HG03432 (cell line): ENCODE measurements at regions not wholly inside any gene's neighbourhood (a gene's known extent, or its start where the extent isn't known, plus 50 kb on each side); places are given as distances from the start of the nearest gene placed in this dataset.

ENCODE experiments used
- ATAC-seq: cut with Tn5 transposase; IDR thresholded peaks from one replicate; pipeline ENCODE4 v1.9.1; 2021; ENCODE audit warnings: mild to moderate bottlenecking, moderate library complexity; ENCODE audit not compliant: unreplicated experiment

GRCh38 chr13:103194871-103195270 lies 128.7 kb upstream of the SLC10A2 start:
- no peak for ATAC-seq

- no peak for ATAC-seq
These were observed 126.4 kb upstream of the SLC10A2 start for GRCh38 chr13:103192511-103193135.

- ATAC-seq, result no peak
These were observed 124.6 kb upstream of the SLC10A2 start for GRCh38 chr13:103190841-103191240.

- peak; percentile 59 for ATAC-seq
These were observed 122.6 kb upstream of the SLC10A2 start for GRCh38 chr13:103188713-103189326.

- ATAC-seq, result no peak
These were observed 121.5 kb upstream of the SLC10A2 start for GRCh38 chr13:103187721-103188156.

GRCh38 chr13:103184413-103184812 lies 118.2 kb upstream of the SLC10A2 start:
- ATAC-seq, result peak; percentile 58

- peak; percentile 53 for ATAC-seq
These were observed 113.0 kb upstream of the SLC10A2 start for GRCh38 chr13:103178986-103179943.

GRCh38 chr13:103174966-103175365 lies 108.7 kb upstream of the SLC10A2 start:
- no peak for ATAC-seq

- no peak for ATAC-seq
These were observed 102.8 kb upstream of the SLC10A2 start for GRCh38 chr13:103168901-103169508.

- no peak for ATAC-seq
These were observed 98.0 kb upstream of the SLC10A2 start for GRCh38 chr13:103164251-103164650.

- no peak for ATAC-seq
These were observed 95.3 kb upstream of the SLC10A2 start for GRCh38 chr13:103161476-103161875.

GRCh38 chr13:103157434-103158145 lies 91.4 kb upstream of the SLC10A2 start:
- no peak for ATAC-seq

- no peak for ATAC-seq
These were observed 90.8 kb upstream of the SLC10A2 start for GRCh38 chr13:103157016-103157415.

GRCh38 chr13:103156346-103156998 lies 90.3 kb upstream of the SLC10A2 start:
- ATAC-seq, result no peak

- no peak for ATAC-seq
These were observed 87.2 kb upstream of the SLC10A2 start for GRCh38 chr13:103153466-103153865.

- ATAC-seq, result no peak
These were observed 81.7 kb upstream of the SLC10A2 start for GRCh38 chr13:103147961-103148360.

- no peak for ATAC-seq
These were observed 79.2 kb upstream of the SLC10A2 start for GRCh38 chr13:103145442-103145841.

GRCh38 chr13:103143432-103143831 lies 77.2 kb upstream of the SLC10A2 start:
- no peak for ATAC-seq

- no peak for ATAC-seq
These were observed 75.9 kb upstream of the SLC10A2 start for GRCh38 chr13:103142151-103142550.
